Upper lobe of left lung (tissue), 4 donors: ENCODE measurements at regions not wholly inside any gene's neighbourhood (a gene's known extent, or its start where the extent isn't known, plus 50 kb on each side); places are given as distances from the start of the nearest gene placed in this dataset.

Experiments
- CTCF ChIP-seq, 6 experiments: fragments of 450-650 bp in 4 of 6; fragments of 200-600 bp in 2 of 6; sonication (generic) in 2 of 6; IDR thresholded peaks; one replicate each; pipeline ENCODE4 v1.5.1; 2016 to 2019; ENCODE audit warnings: antibody characterized with exemption in 6 of 6
- POLR2A ChIP-seq, 4 donors: fragments of 450-650 bp; IDR thresholded peaks; one replicate each; pipeline ENCODE4 v1.5.1; 2016 to 2017; ENCODE audit warnings: antibody characterized with exemption in 4 of 4, mild to moderate bottlenecking in 2 of 4

- TF ChIP-seq CTCF (IDR thresholded peaks at IDR 0.05) (no peak), POLR2A (IDR thresholded peaks at IDR 0.05) (no peak)
These were observed 97.2 kb downstream of the CARTPT start for GRCh38 chr5:71816307-71816706.
